ENCODE measurements at regions not wholly inside any gene's neighbourhood (a gene's known extent, or its start where the extent isn't known, plus 50 kb on each side); places are given as distances from the start of the nearest gene placed in this dataset.
"Not testable (repeated sequence)": the region's sequence is repeated elsewhere in the genome, so short reads cannot be mapped to it uniquely, and the experiment has no call there.

DNA sequence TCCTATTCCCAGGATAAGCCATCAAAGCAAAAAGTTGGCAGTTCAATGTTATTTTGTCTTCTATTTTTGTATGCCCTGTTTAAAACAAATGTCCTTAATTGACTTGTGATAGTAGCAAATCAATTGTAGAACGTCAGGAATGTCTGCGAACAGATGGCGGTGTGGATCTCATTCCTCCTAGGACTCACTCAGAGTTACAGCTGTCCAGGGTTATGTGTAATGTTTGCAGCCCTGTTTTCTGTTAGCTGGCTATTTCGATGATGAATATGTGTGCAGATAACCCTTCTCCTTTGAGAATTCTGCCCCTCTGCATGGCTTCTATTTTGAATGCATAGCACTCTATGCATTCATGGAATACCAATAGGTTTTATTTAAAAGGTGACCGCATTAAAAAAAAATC is 1248.0 kb upstream of the CNTN5 start:
- peak; percentile 69 for DNase-seq

DNA sequence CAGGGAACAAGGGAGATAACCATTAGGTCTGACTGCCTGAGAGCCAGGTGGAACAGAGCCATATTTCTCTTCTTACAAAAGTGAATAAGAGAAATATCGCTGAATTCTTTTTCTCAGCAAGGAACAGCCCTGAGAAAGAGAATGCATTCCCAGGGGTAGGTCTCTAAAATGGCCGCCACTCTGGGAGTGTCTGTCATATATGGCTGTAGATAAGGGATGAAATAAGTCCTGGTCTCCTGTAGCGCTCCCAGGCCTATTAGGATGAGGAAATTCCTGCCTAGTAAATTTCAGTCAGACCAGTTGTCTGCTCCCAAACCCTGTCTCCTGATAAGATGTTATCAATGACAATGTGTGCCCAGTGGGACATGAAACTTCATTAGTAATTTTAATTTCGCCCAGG is 1236.4 kb upstream of the CNTN5 start:
- DNase-seq, result not testable (repeated sequence)

DNA sequence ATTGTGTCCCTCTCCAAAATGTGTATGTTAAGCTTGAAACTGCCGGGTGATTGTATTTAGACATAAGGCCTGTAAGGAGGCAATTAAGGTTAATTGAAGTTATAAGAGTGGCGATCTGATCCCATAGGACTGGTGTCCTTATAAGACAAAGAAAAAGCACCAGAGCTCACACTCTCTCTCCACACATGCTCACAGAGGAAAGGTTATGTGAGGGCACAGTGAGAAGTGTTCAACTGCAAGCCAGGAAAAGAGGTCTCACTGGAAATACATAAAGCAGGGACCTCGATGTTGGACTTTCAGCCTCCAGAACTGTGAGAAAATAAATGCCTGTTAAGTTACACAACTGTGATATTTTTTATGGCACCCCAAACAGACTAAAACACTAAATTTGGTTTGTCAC is 1233.8 kb upstream of the CNTN5 start:
- DNase-seq, result no peak

DNA sequence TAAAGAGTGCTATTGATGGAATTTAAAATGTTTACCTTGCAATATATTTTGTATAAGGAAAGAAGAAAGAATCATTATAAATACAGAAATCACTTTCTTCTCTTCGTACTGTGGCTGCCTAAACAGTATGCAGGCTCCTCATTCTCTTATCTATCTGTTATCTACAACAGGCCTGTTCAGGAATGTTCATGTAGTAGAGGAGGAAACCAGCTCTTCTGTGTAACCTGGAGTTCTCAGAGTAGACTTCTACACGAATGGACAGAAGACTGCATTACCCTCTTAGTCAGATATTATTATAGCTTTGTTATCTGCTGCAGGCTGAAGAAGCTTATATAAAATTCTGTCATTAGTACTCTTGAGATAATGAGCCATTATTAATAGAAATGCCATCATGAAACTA is 1225.9 kb upstream of the CNTN5 start:
- no peak for DNase-seq

DNA sequence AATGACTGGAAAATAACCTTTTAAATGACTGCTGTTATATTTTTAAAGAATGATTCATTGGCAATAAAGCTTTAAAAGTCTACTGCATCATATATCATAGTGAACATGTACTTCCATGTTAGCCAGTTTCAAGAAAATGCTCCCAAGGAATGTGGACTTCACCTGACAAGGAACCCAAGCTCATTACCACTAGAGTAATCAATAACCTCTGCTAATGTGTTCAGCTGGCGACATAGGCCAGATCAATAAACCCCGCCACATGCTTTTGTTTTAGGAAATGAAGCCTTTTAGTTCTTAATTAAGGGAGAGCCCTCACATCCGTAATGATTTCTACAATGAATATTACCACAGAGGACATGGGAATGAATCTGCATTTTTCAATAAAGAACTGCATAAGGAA is 1219.9 kb upstream of the CNTN5 start:
- no peak for DNase-seq

DNA sequence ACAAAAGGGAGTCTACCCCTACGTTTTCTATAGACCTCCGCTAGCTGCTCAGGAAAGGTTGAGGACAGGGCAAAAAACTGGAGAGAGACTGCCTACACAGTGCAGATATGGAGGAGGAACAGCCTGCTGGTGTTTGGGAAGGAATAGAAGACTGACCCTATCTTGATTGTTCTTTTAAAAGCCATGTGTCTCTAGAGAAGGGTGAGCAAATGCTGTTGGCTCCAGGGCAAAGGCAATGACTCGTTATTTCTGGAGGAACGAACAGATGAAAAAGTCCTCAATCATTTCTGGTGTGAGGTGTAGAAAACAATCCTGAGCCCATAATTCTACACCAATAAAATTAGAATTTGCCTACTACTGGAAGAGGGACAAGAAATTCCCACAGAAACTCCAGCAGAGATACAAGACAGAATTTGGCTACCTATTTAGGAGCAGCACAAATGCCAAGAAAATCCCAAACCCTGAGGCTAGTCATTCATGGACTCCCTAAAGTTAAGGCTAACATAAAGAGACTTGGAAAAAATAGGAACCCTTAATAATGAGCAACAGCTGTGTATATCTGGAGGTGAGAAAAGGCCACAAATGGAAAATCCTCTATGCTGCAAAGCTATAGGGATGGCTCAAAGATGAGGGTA is 1206.3 kb upstream of the CNTN5 start:
- DNase-seq, result no peak

DNA sequence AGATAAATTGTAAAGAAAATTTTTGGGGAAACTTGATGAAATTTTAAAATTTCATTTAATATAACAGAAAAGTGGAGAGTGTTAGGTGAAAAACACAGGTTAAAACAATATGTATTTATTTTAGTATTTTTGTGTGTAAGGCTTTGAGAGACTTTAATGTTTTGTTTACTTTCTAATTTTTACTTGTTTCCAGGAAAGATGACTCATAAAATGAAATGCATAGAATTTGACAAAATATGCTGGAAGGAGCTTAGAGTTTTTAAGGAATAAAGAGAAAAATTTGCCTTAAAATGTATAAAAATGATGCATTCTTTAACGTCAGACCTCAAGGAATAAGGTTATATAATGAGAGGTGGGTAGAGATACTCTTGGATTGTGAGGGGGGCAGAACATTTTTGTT is 1205.1 kb upstream of the CNTN5 start:
- DNase-seq, result no peak

DNA sequence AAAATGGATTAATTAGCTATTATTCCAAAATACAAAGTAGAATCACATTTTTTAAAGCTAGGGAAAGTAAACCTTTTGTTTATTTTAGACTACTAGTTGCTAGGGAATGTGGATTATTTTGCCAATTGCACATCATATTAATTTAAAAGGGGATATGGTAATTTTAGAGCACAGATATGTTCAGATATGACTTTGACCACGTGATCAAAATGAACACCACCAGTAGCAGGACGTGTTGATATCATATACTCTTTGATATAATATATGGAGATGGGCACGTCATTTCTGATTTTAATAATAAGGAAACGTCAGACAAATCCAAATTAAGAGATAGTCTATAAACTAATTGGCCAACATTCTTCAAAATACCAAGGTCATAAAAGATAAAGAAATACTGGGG is 1188.3 kb upstream of the CNTN5 start:
- DNase-seq, result no peak

DNA sequence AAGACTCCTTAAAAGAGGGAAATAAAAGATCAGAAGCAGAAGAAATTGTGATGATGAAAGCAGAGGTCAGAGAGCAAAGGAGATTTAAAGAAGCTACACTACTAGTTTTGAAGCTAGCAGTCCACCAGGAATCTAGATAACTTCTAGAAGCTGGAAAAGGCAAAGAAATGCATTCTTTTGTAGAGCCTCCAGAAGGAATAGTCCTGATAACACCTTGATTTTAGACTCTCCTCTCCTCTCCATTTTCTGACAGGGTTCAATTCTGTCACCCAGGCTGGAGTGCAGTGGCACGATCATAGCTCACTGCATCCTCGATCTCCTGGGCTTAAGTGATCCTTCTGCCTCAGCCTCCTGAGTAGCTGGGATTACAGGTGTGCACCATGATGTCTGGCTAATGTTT is 1187.3 kb upstream of the CNTN5 start:
- DNase-seq, result no peak

DNA sequence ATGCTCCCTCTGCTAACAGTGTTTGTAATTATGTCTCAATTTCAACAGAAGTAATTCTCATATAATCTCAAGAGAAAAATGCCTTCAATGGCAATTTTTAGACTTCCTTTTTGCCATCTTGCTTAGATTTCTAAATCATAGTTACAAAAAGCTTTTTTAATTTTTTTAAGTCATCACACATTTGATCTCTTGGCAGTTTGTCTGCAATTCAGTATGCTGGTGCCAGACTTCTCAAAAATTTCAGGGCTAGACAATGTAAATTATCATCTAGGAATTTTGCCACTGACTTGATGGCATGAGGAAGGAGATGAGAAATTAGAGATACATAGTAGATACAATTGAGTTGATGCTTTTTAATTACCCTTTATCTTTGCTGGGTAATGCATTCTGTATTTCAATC is 1176.7 kb upstream of the CNTN5 start:
- DNase-seq, result no peak

DNA sequence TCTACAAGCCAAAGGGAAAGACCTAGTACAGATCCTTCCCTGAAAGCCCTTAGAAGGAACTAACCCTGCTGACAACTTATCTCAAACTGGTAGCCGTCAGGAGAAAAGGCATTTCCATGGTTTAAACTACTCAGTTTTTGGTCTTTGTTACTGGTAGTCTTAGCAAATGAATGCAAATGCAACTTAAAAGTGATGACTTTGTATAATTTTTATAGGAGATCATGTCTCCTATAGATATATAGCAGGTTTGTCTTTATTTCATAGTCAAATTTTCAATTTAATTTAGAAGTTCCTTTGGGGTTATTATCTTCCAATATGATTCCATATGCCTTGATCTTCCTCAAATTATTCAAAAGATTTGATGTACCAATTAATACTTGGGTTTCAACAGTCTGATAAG is 1173.0 kb upstream of the CNTN5 start:
- DNase-seq, result no peak

DNA sequence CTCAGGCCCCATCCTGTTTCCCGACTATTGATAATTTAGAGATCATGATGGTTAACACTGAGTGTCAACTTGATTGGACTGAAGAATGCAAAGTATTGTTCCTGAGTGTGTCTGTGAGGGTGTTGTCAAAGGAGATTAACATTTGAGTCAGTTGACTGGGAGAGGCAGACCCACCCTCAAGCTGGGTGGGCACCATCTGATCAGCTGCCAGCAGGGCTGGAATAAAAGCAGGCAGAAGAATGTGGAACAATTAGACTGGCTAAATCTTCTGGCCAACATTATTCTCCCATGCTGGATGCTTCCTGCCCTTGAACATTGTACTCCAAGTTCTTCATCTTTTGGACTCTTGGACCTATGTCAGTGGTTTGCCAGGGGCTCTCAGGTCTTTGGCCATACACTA is 1170.0 kb upstream of the CNTN5 start:
- no peak for DNase-seq

DNA sequence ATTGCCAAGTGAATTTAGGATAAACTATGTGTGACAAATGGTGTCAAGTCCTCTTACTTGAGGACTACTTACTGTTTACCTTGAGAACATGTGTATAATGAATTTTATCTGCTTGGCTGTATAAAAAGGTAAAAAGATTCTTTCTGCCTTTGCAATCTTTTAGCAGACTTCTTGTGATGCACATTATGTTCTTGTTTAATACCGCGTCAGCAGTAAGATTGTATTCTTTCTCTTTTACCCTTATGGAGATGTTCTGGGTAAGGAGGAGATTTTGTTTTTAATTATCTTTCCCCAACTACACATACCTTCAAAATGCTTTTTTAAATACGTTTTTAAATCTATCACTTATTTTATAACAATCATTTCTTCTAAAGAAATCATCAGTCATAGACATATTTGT is 1166.4 kb upstream of the CNTN5 start:
- no peak for DNase-seq

DNA sequence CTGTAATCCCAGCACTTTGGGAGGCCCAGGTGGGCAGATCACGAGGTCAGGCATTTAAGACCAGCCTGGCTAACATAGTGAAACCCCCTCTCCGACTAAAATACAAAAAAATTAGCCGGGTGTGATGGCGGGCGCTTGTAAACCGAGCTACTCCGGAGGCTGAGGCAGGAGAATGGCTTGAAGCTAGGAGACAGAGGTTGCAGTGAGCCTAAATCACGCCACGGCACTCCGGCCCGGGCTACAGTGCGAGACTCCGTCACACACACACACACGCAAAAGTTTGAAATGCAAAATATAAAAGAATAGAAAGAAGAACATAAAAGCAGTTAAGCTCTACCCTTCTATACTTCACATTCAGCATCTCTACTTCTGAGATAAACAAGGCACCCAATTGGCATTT is 1165.9 kb upstream of the CNTN5 start:
- no peak for DNase-seq

DNA sequence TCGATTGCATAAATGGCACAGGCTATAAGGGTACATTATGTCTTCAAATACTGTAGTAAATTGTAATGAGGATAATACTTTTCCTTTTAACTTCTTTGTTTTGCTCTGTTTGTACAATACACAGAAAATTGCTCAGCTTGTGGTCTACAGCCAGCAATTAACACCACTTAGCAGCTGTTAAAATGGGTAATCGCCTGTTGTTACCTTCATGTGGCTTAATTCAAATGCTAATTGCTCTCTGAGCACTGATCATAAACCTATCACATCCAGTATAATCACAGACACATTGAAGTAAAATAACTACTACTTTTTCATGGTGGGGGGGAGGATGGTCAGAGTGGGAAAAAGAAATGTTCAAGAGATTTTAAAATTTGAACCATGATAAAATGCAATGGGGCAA is 1164.1 kb upstream of the CNTN5 start:
- no peak for DNase-seq

DNA sequence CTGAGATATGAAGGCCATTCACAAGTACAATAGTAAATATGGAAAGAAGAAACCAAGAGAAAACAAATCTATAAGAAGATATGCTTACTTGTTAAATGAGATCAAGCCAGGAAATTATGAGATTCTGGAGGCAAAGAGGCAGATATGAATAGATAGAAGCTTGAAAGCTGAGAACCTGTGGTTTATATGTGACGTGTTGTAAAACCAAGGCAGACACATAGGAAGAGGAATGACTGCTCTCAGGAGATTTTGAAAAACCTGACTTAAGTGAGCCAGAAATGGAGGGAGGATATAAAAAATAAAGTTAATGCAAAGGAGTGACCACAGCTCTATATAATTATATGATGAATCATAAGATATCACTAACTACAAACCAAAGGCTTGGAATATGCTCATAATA is 1160.5 kb upstream of the CNTN5 start:
- DNase-seq, result no peak

DNA sequence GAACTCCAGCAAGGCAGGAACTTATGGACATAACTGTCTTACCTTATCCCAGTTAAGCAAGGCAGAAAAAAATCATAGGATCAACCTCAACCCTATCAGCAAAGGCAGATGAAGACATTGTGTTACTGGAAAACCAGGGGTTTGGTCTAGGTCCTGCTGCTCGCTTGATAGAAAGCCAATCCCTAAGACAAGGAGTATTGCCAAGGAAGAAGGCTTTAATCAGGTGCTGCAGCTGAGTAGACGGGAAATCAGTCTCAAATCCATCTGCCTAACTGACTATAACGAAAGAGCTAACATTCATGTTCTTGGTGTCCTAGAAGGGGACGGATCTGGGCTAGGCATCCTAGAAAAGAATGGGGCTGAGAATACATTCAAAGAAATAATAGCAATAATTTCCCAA is 1158.7 kb upstream of the CNTN5 start:
- no peak for DNase-seq

DNA sequence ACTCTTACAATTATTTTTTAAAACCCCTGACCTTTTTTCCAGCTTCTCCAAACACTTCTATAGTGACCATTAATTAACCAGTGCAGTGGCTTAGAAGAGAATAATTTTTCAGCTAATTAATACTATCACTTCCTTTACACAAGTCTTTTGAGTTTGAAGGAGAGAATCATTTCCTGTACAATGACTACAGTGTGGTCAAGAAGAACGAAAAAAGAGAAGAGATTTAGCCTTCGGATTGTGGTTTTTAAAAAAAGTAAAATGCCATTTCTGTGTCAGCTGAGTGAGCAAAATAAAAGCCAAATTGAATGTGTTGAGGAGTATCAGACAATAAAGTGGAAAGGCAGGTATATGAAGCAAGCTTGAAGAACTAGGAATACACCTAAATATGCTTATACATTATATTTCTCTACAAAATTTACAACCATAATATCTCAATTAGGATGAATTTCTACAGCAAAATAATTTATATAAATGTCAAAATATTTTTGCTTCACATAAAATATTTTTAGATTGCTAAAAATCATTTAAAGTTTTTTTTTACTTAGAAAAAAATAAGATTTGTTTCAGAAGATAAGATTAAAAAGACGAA is 1155.2 kb upstream of the CNTN5 start:
- DNase-seq, result no peak

DNA sequence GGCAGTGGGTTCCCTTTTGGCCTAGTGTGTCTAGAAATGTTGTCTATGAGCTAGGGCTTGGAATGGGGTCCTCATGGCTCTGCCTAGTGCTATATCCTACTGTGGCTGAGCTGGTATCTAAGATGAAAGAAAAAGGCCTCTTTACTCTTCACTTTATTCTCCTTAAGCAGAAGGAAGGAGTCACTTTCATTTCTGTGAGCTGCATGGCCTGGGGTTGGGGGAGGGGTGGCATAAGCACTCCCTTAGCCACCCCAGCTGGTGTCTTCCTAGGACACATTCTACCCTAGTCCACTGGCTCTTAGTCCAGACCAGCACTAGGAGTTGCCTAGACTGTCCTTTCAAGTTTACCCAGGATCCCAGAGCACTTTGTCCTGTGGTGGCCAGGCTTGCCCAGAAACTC is 1148.9 kb upstream of the CNTN5 start:
- DNase-seq, result no peak

DNA sequence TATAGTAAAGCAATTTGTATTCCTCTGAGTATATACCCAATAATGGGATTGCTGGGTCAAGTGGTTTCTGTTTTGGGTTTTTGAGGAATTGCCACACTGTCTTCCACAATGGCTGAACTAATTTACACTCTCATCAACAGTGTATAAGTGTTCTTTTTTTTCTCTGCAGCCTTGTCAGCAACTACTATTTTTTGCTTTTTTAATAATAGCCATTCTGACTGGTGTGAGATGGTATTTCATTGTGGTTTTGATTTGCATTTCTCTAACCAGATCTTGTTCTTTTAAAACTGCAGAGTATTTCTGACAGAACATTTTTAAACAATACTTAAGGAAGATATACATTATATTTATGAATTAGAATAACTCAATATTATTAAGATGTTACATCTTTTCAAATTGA is 1140.5 kb upstream of the CNTN5 start:
- DNase-seq, result no peak

DNA sequence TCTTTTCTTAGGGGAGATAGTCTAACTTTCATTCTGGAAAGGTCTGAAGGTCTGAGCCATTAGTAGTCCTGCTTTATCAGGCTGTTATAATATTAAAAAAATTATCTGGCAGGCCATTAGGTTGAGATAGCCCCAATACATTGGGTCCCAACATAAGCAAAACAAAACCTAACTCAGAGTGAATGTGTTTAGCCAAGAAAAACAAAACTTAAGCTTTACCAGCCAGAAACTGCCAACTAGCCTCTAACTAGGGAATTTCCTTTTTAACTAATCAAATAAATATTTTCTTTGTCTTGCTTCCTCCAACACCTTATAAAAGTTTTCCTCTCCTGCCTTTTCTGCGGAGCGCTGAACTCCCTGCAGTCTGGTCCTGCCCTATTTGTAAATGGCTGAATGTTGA is 1137.7 kb upstream of the CNTN5 start:
- DNase-seq, result no peak

DNA sequence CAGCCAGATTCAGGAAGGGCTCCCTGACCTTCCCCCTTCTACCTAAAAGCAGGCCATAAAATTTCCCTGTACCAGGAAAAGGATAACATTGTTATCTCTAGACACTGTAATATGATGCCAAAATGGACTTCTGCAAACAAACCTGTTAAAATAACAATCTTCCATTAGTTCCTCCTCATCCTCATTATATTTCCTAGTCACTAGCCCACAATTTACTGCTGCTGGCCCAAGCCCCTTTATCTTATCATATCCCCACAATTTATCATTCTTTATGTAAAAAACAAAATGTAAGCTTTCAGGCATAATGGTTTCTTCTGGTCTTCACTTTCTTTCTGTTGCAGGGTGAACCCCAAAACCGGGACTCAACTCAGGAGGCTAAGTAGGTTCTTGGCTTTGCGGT is 1132.1 kb upstream of the CNTN5 start:
- DNase-seq, result no peak

DNA sequence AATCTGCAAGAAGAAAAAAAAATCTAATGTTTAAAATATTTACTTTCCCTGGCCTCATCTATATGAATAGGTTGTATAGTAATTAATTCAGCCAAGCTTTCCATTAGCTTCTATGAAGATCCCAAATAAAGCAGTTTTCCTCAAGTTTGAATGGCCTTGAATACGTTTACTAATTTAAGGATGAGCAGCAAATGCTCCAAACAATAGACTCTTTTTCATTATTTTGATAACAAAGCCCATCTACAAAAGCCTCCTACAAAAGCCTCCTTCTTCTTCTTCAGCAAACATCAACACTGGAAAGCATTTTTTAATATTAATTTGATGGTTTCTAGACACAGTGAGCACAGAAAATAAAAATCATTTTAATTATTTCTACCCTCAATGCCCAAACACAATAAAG is 1130.3 kb upstream of the CNTN5 start:
- no peak for DNase-seq

DNA sequence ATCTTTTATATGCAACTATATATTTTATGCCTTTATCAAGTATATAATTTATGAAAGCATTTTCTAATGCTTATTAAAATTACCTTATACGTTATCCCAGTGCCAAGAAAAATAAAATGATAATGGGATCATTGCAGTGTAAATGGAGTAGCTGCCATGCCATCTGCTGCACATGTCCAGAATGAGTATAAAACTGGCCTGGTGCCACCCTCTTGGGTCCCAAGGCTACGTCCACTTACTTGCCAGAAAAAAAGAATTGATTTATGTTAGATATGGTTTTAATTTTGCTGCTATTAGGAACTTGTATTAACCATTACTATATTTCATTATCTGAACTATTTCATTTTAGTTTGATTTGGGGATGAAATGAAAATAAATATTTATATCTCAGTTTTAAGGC is 1127.1 kb upstream of the CNTN5 start:
- DNase-seq, result peak; percentile 18

DNA sequence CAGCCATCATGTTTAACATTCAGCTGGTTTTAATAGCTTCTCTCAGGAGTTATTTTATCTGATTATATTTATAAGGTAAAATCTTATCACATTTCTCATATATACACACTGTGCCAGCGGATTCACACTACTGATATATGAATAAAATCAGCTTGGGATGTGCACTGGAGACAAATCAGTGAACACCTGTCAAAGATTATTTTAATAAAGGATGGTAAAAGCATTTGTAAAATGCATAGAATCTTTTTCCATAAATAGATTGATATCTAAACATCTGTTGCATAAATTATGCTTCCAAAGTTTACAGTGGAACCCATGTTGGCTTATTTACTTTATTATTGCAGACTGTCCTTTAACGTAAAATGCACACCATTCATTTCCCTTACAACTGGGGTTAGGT is 1125.8 kb upstream of the CNTN5 start:
- DNase-seq, result no peak

All from tongue (tissue), 1 donor.